ENCODE measurements at regions not wholly inside any gene's neighbourhood (a gene's known extent, or its start where the extent isn't known, plus 50 kb on each side); places are given as distances from the start of the nearest gene placed in this dataset.

- no peaks in the 10 kb centered on the region for H3K27me3 ChIP-seq
- no peak overlapping the region for H3K4me3 ChIP-seq
- no peaks in the 10 kb centered on the region for H3K36me3 ChIP-seq (ENCODE audit: low read depth, missing control alignments)
- H3K4me1 ChIP-seq, result no peaks in the 10 kb centered on the region
- intact Hi-C loops (cut with DNase I; ENCODE audit: low total_unique reads), result no loop called here
- no peak for DNase-seq
- no peak for TF ChIP-seq CTCF (IDR thresholded peaks at IDR 0.05)
- TF ChIP-seq POLR2A (IDR thresholded peaks at IDR 0.05), result no peak
- no peak overlapping the region for H3K27ac ChIP-seq
- H3K9me3 ChIP-seq, result no peaks in the 10 kb centered on the region
- 51% methylated on average over 6 of the region's 6 CpGs; no CpG with 5 or more reads in 1 of the 2 donors for WGBS, 2 donors
These were observed 216.3 kb upstream of the ZC3H12A start for GRCh38 chr1:37258068-37258467.

GRCh38 chr1:37259019-37259418 is 215.4 kb upstream of the ZC3H12A start:
- DNase-seq, result no peak
- H3K9me3 ChIP-seq, result no peaks in the 10 kb centered on the region
- no peaks in the 10 kb centered on the region for H3K36me3 ChIP-seq (ENCODE audit: low read depth, missing control alignments)
- TF ChIP-seq CTCF (IDR thresholded peaks at IDR 0.05) (no peak), POLR2A (IDR thresholded peaks at IDR 0.05) (no peak)
- H3K27ac ChIP-seq, result no peak overlapping the region
- intact Hi-C loops (cut with DNase I; ENCODE audit: low total_unique reads), result no loop called here
- 54 to 69% methylated on average over 2 of the region's 2 CpGs for WGBS, 2 donors
- no peaks in the 10 kb centered on the region for H3K27me3 ChIP-seq
- H3K4me3 ChIP-seq, result no peak overlapping the region
- no peaks in the 10 kb centered on the region for H3K4me1 ChIP-seq

- Histone ChIP-seq H3K27ac (no peak overlapping the region), H3K36me3 (ENCODE audit: low read depth, missing control alignments) (no peaks in the 10 kb centered on the region), H3K9me3 (no peaks in the 10 kb centered on the region), H3K4me3 (no peak overlapping the region), H3K27me3 (no peaks in the 10 kb centered on the region), H3K4me1 (no peaks in the 10 kb centered on the region)
- 67 to 70% methylated on average over 2 of the region's 2 CpGs for WGBS, 2 donors
- intact Hi-C loops (cut with DNase I; ENCODE audit: low total_unique reads), result no loop called here
- TF ChIP-seq POLR2A (IDR thresholded peaks at IDR 0.05) (no peak), CTCF (IDR thresholded peaks at IDR 0.05) (no peak)
- no peak for DNase-seq
These were observed 213.3 kb upstream of the ZC3H12A start for GRCh38 chr1:37261129-37261528.

GRCh38 chr1:37262439-37263170 is 211.8 kb upstream of the ZC3H12A start:
- Histone ChIP-seq H3K4me1 (no peaks in the 10 kb centered on the region), H3K27ac (no peak overlapping the region), H3K36me3 (ENCODE audit: low read depth, missing control alignments) (no peaks in the 10 kb centered on the region), H3K27me3 (no peaks in the 10 kb centered on the region), H3K9me3 (no peaks in the 10 kb centered on the region), H3K4me3 (no peak overlapping the region)
- 72 to 75% methylated on average over 6 of the region's 6 CpGs for WGBS, 2 donors
- no peak for TF ChIP-seq POLR2A (IDR thresholded peaks at IDR 0.05)
- TF ChIP-seq CTCF (IDR thresholded peaks at IDR 0.05), result no peak
- intact Hi-C loops (cut with DNase I; ENCODE audit: low total_unique reads), result no loop called here
- DNase-seq, result no peak

- 89 to 94% methylated on average over 3 of the region's 3 CpGs for WGBS, 2 donors
- intact Hi-C loops (cut with DNase I; ENCODE audit: low total_unique reads), result no loop called here
- H3K9me3 ChIP-seq, result no peaks in the 10 kb centered on the region
- H3K4me3 ChIP-seq, result no peak overlapping the region
- no peak for TF ChIP-seq POLR2A (IDR thresholded peaks at IDR 0.05)
- no peaks in the 10 kb centered on the region for H3K4me1 ChIP-seq
- no peaks in the 10 kb centered on the region for H3K27me3 ChIP-seq
- H3K36me3 ChIP-seq (ENCODE audit: low read depth, missing control alignments), result no peaks in the 10 kb centered on the region
- DNase-seq, result no peak
- H3K27ac ChIP-seq, result no peak overlapping the region
These were observed 209.2 kb upstream of the ZC3H12A start for GRCh38 chr1:37265156-37265555.

Data from testis (tissue), 2 donors.